Hepatocyte (in vitro differentiated cells): ENCODE measurements at regions not wholly inside any gene's neighbourhood (a gene's known extent, or its start where the extent isn't known, plus 50 kb on each side); places are given as distances from the start of the nearest gene placed in this dataset.
A peak's percentile ranks its signal among the peaks of the same experiment; 100 is the strongest.

Experiments
- DNase-seq: peaks from one replicate; pipeline ENCODE4 v3.0.0-alpha.2; 2016; ENCODE audit warnings: low spot score
- H2AFZ ChIP-seq: fragments of 200-600 bp; sonication (generic); 2 replicates; pipeline ENCODE4 v1.6.0; 2016; ENCODE audit warnings: antibody characterized with exemption, mild to moderate bottlenecking
- H3K27ac ChIP-seq: fragments of 200-600 bp; sonication (generic); 2 replicates; pipeline ENCODE4 v1.5.1; 2016; ENCODE audit warnings: mild to moderate bottlenecking
- H3K27me3 ChIP-seq: fragments of 200-600 bp; sonication (generic); 2 replicates; pipeline ENCODE4 v1.6.1; 2016
- H3K36me3 ChIP-seq: fragments of 200-600 bp; sonication (generic); replicated peaks from 2 replicates; pipeline ENCODE4 v1.5.1; 2016; ENCODE audit warnings: low read depth; ENCODE audit not compliant: insufficient read depth
- H3K4me1 ChIP-seq: fragments of 200-600 bp; sonication (generic); 2 replicates; pipeline ENCODE4 v1.5.1; 2016; ENCODE audit warnings: mild to moderate bottlenecking, moderate library complexity; ENCODE audit not compliant: insufficient read depth
- H3K4me2 ChIP-seq: fragments of 200-600 bp; sonication (generic); 2 replicates; pipeline ENCODE4 v1.6.0; 2016
- H3K4me3 ChIP-seq: fragments of 200-600 bp; sonication (generic); 2 replicates; pipeline ENCODE4 v1.5.1; 2016; ENCODE audit warnings: mild to moderate bottlenecking
- H3K79me2 ChIP-seq: fragments of 200-600 bp; sonication (generic); 2 replicates; pipeline ENCODE4 v1.6.0; 2017; ENCODE audit warnings: mild to moderate bottlenecking
- H3K9me2 ChIP-seq: fragments of 200-600 bp; sonication (generic); replicated peaks from 2 replicates; pipeline ENCODE4 v1.6.0; 2017; ENCODE audit warnings: mild to moderate bottlenecking; ENCODE audit not compliant: insufficient read depth
- H3K9me3 ChIP-seq: fragments of 200-600 bp; sonication (generic); 2 replicates; pipeline ENCODE4 v1.5.1; 2016; ENCODE audit warnings: low read depth, mild to moderate bottlenecking
- H4K20me1 ChIP-seq: fragments of 200-600 bp; sonication (generic); 2 replicates; pipeline ENCODE4 v1.6.0; 2016; ENCODE audit warnings: mild to moderate bottlenecking; ENCODE audit not compliant: insufficient read depth, poor library complexity, severe bottlenecking
- EZH2 ChIP-seq: fragments of 200-600 bp; sonication (generic); IDR thresholded peaks from 2 replicates; pipeline ENCODE4 v1.6.1; 2016; ENCODE audit warnings: antibody characterized with exemption, mild to moderate bottlenecking, borderline replicate concordance
- EZH2phosphoT487 ChIP-seq: fragments of 200-600 bp; sonication (generic); IDR thresholded peaks from one replicate; pipeline ENCODE4 v1.6.1; 2018; ENCODE audit warnings: antibody characterized with exemption, mild to moderate bottlenecking, low read depth, moderate library complexity; ENCODE audit not compliant: unreplicated experiment, severe bottlenecking
- WGBS: methylation state at CpG from one replicate; pipeline ENCODE4 v1.1.6; 2016; ENCODE audit warnings: low lambda C conversion rate; ENCODE audit errors: missing lambda C conversion rate; 5-methylcytosine and 5-hydroxymethylcytosine counted together
- TF ChIP-seq, protein P1 (sequence below): fragments of 200-600 bp; sonication (generic); IDR thresholded peaks from 2 replicates; pipeline ENCODE4 v1.5.1; 2016; ENCODE audit warnings: antibody characterized with exemption, mild to moderate bottlenecking; ENCODE audit not compliant: poor library complexity

DNA sequence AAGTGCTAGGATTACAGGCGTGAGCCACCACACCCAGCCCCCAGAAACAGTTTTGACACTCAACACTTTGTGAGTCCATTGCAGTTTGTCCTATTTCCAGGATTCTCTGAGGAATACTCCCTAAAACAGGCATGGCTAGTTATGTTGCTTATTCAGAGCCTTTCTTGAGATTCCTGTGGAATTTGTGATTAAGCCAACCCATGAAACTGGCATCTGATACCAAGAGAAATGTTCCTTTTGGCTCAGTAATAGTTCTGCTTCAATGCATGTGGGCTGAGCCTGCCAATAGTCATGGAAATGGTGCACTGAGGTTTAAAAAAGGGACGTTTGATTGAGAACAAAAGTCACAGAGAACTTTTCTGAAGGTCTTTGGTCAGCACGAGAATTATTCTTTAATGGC, 241.7 kb downstream of the PPP1R2C start:
- no peak for DNase-seq
- WGBS: 89% methylated on average over 3 of the region's 3 CpGs
- no peak overlapping the region for H3K27ac ChIP-seq
- no peaks in the 10 kb centered on the region for H3K27me3 ChIP-seq
- H2AFZ ChIP-seq: no peak overlapping the region
- TF ChIP-seq EZH2phosphoT487 (no peak), EZH2 (no peak)
- TF ChIP-seq, protein P1, sequence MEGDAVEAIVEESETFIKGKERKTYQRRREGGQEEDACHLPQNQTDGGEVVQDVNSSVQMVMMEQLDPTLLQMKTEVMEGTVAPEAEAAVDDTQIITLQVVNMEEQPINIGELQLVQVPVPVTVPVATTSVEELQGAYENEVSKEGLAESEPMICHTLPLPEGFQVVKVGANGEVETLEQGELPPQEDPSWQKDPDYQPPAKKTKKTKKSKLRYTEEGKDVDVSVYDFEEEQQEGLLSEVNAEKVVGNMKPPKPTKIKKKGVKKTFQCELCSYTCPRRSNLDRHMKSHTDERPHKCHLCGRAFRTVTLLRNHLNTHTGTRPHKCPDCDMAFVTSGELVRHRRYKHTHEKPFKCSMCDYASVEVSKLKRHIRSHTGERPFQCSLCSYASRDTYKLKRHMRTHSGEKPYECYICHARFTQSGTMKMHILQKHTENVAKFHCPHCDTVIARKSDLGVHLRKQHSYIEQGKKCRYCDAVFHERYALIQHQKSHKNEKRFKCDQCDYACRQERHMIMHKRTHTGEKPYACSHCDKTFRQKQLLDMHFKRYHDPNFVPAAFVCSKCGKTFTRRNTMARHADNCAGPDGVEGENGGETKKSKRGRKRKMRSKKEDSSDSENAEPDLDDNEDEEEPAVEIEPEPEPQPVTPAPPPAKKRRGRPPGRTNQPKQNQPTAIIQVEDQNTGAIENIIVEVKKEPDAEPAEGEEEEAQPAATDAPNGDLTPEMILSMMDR: no peak
- no peak overlapping the region for H3K4me2 ChIP-seq
- H3K4me1 ChIP-seq: no peaks in the 10 kb centered on the region
- H3K9me3 ChIP-seq: no peaks in the 10 kb centered on the region
- no peaks in the 10 kb centered on the region for H3K36me3 ChIP-seq
- no peaks in the 10 kb centered on the region for H4K20me1 ChIP-seq
- no peak overlapping the region for H3K4me3 ChIP-seq
- no peaks in the 10 kb centered on the region for H3K9me2 ChIP-seq
- H3K79me2 ChIP-seq: no peaks in the 10 kb centered on the region

DNA sequence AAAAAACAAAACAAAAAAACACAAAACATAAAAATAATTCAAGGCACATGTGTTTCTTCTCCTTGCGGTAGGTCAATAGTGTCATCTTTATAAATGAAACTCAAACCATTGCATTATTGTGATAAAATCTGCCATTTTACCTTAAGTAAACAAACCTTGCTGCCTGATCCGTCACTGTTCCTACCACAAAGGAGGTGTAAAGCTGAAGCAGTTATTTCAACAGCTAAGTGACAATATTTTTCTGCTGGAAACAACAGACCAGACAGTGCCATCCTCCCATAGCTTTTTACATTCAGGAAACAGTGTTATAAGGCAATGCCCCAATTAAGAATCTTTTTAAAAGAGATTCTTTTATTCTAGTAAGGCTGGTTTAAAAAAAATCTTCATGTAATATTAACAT, 242.7 kb downstream of the PPP1R2C start:
- TF ChIP-seq EZH2phosphoT487 (no peak), EZH2 (no peak)
- TF ChIP-seq, protein P1: no peak
- no peak for DNase-seq
- no peak overlapping the region for H3K27ac ChIP-seq
- no peak overlapping the region for H2AFZ ChIP-seq
- H3K9me2 ChIP-seq: no peaks in the 10 kb centered on the region
- H3K36me3 ChIP-seq: no peaks in the 10 kb centered on the region
- H3K4me1 ChIP-seq: no peaks in the 10 kb centered on the region
- no peaks in the 10 kb centered on the region for H4K20me1 ChIP-seq
- no peak overlapping the region for H3K4me2 ChIP-seq
- no peaks in the 10 kb centered on the region for H3K27me3 ChIP-seq
- no peaks in the 10 kb centered on the region for H3K79me2 ChIP-seq
- 74% methylated on average over 2 of the region's 2 CpGs for WGBS
- H3K9me3 ChIP-seq: no peaks in the 10 kb centered on the region
- H3K4me3 ChIP-seq: no peak overlapping the region

DNA sequence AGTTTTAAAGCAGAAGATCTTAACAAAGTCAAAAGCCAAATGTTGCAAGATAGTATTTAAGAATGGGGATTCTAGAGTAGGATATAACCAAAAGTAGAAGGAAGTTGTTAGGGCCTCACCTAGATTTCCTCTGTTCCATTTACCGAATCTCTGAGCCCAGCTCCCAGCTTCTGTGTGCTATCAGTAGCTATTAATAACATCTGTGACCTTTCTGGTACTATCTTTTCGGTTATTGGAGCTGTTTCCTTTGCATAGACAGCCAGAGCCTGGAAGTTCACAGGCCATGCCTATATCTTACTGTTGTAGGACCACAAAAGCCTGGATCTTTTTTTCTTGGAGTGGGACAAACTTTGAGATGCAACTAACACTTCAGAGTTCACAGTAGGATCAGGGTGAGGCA, 244.2 kb downstream of the PPP1R2C start:
- TF ChIP-seq EZH2phosphoT487 (no peak), EZH2 (no peak)
- TF ChIP-seq, protein P1: no peak
- Histone ChIP-seq H3K9me2 (no peaks in the 10 kb centered on the region), H3K9me3 (no peaks in the 10 kb centered on the region), H3K4me1 (no peaks in the 10 kb centered on the region), H3K27ac (no peak overlapping the region), H3K4me2 (no peak overlapping the region), H3K79me2 (no peaks in the 10 kb centered on the region), H3K4me3 (no peak overlapping the region), H2AFZ (no peak overlapping the region), H3K36me3 (no peaks in the 10 kb centered on the region), H3K27me3 (no peaks in the 10 kb centered on the region), H4K20me1 (no peaks in the 10 kb centered on the region)
- 73% methylated on average over 2 of the region's 2 CpGs for WGBS
- DNase-seq: no peak

DNA sequence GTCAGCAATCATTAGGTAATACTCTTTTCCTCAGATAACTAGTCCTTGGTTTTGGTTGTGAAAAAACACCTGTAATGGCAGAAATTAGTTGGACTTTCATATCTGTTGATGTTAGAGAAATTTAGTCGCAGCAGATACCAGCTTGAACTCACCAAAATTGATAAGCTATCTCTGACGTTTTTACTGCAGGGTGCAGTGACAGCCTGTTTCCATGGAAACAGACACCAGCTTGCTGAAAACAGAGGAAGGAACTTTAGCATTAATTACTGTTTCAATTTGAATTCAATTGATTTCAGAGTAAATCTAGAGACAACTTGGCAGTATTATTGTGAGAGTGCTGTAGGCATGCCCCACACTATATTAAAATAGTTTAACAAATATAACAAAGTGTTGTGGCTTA, 246.5 kb downstream of the PPP1R2C start:
- Histone ChIP-seq H3K9me3 (no peaks in the 10 kb centered on the region), H4K20me1 (no peaks in the 10 kb centered on the region), H3K36me3 (no peaks in the 10 kb centered on the region), H3K4me1 (no peaks in the 10 kb centered on the region), H3K9me2 (no peaks in the 10 kb centered on the region), H3K79me2 (no peaks in the 10 kb centered on the region), H3K4me3 (no peak overlapping the region), H3K4me2 (no peak overlapping the region), H3K27ac (peak overlapping the region; percentile 43), H2AFZ (no peak overlapping the region), H3K27me3 (no peaks in the 10 kb centered on the region)
- DNase-seq: peak; percentile 36
- TF ChIP-seq EZH2 (no peak), EZH2phosphoT487 (no peak)
- TF ChIP-seq, protein P1: no peak
- WGBS: 8% methylated on average over 2 of the region's 2 CpGs
